HUES6 (cell line): ENCODE measurements at regions not wholly inside any gene's neighbourhood (a gene's known extent, or its start where the extent isn't known, plus 50 kb on each side); places are given as distances from the start of the nearest gene placed in this dataset.

Experiments used
- H3K27ac ChIP-seq: 2 replicates; pipeline ENCODE4 v1.7.0; 2013; ENCODE audit warnings: low read depth, mild to moderate bottlenecking, low read length, inconsistent platforms
- H3K27me3 ChIP-seq: 2 replicates; pipeline ENCODE4 v1.6.1; 2013; ENCODE audit warnings: low read length; ENCODE audit not compliant: control insufficient read depth, insufficient read depth
- H3K36me3 ChIP-seq: 2 replicates; pipeline ENCODE4 v1.6.1; 2013; ENCODE audit warnings: low read length; ENCODE audit not compliant: control insufficient read depth, insufficient read depth
- H3K4me1 ChIP-seq: 2 replicates; pipeline ENCODE4 v1.6.1; 2013; ENCODE audit warnings: low read length; ENCODE audit not compliant: control insufficient read depth, insufficient read depth
- H3K4me3 ChIP-seq: 2 replicates; pipeline ENCODE4 v1.5.1; 2013; ENCODE audit warnings: low read depth, low read length
- H3K9ac ChIP-seq: one replicate; pipeline ENCODE4 v1.6.1; 2013; ENCODE audit warnings: mild to moderate bottlenecking, low read length
- H3K9me3 ChIP-seq: 2 replicates; pipeline ENCODE4 v1.6.1; 2013; ENCODE audit warnings: low read depth, low read length; ENCODE audit not compliant: control insufficient read depth, insufficient read depth

DNA sequence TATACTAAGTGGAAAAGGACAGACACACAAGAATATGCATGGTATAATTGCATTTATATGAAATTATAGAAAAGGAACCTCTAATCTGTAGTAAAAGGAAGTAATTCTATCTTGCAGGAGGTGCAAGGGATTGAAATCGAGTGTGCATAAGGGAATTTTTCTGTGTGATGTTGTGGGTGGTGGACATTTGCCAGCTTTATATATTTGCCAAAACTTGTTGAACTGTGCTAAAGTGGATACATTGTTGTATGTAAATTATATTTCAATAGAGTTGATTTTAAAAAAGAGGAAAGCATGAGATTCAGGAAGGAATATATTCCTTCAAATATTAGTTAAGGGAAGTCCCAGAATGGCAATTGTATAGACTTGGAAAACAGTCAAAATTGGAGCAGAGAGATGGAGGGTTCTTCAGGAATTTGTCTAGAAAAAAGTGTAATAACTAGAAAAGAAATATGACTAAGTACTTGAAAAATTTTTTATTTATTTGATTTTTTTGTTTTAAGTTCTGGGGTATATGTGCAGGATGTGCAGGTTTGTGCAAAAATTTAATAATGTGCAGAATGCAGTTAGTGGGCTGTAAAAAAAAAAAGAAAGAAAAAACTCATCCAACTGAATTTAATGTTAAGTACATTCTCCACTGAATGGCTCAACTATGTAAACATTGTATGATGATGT, 96.1 kb downstream of the ARL4A start:
- Histone ChIP-seq H3K9ac (no peak overlapping the region), H3K36me3 (no peaks in the 10 kb centered on the region), H3K27me3 (no peaks in the 10 kb centered on the region), H3K4me1 (no peaks in the 10 kb centered on the region), H3K27ac (no peak overlapping the region), H3K9me3 (no peaks in the 10 kb centered on the region), H3K4me3 (no peak overlapping the region)

- no peak overlapping the region for H3K4me3 ChIP-seq
- H3K27me3 ChIP-seq, result no peaks in the 10 kb centered on the region
- no peak overlapping the region for H3K27ac ChIP-seq
Observed at GRCh38 chr7:12785473-12785872, 98.0 kb downstream of the ARL4A start.

GRCh38 chr7:12786494-12786893, 99.1 kb downstream of the ARL4A start:
- Histone ChIP-seq H3K27me3 (no peaks in the 10 kb centered on the region), H3K4me3 (no peak overlapping the region), H3K9me3 (no peaks in the 10 kb centered on the region), H3K27ac (no peak overlapping the region), H3K9ac (no peak overlapping the region), H3K36me3 (no peaks in the 10 kb centered on the region), H3K4me1 (no peaks in the 10 kb centered on the region)

More at GRCh38 chr7:12785473-12785872, 98.0 kb downstream of the ARL4A start:
- H3K36me3 ChIP-seq, result no peaks in the 10 kb centered on the region
- H3K4me1 ChIP-seq, result no peaks in the 10 kb centered on the region
- H3K9ac ChIP-seq, result no peak overlapping the region
- H3K9me3 ChIP-seq, result no peaks in the 10 kb centered on the region

DNA sequence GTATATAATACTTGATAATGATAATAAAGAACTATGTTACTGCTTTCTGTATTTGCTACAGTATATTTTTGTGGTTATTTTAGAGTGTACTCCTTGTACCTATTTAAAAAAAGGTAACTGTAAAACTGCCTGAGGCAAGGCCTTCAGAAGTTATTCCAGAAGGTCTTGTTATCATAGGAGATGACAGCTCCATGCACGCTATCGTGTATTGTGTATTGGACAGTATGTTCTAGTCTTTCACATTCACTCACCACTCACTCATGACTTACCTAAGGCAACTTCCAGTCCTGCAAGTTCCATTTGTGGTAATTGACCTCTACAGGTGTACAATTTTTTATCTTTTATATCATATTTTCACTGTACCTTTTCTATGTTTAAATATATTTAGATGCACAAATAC, 100.7 kb downstream of the ARL4A start:
- H3K4me1 ChIP-seq, result no peaks in the 10 kb centered on the region
- H3K27me3 ChIP-seq, result no peaks in the 10 kb centered on the region
- no peak overlapping the region for H3K4me3 ChIP-seq
- no peaks in the 10 kb centered on the region for H3K36me3 ChIP-seq
- no peaks in the 10 kb centered on the region for H3K9me3 ChIP-seq
- no peak overlapping the region for H3K9ac ChIP-seq
- no peak overlapping the region for H3K27ac ChIP-seq

DNA sequence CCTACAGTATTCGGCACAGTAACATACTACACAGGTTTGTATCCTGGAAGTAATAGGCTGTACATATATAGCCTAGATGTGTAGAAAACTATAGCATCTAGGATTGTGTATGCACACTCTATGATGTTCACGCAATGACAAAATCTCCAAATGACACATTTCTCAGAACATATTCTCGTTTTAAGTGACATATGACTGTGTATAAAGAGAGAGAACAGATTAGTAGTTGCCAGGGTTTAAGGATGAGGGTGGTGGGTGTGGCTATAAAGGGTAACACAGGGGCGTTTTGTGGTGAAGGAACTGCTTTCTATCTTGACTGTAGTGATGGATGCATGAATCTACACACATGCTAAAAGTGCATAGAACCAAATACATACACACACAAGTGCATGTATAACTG, 101.2 kb downstream of the ARL4A start:
- Histone ChIP-seq H3K4me1 (no peaks in the 10 kb centered on the region), H3K9me3 (no peaks in the 10 kb centered on the region), H3K36me3 (no peaks in the 10 kb centered on the region), H3K9ac (no peak overlapping the region), H3K27ac (no peak overlapping the region), H3K4me3 (no peak overlapping the region), H3K27me3 (no peaks in the 10 kb centered on the region)

DNA sequence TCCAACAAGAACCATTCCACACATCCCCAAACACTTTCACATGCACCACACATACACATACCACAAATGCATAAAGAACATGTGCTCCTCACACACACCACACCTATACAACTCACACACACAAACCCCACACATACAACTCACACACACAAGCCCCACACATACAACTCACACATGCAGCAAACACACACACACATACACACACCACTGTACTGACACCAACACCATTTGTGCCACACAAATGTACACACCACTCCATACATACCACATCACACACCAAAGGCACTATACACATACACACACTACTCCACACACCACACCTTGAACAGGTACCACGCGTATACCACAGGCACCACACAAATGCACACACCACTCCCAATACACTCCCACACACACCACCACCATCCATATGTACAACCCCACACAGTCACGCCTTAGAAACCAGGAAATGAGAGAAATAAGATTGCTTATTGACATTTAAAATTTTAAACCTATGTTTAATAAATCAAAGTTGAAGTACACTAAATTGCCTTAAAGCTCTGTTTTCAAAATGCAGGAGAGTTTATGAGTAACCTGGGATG, 107.4 kb downstream of the ARL4A start:
- no peak overlapping the region for H3K9ac ChIP-seq

GRCh38 chr7:12796397-12797127, 109.1 kb downstream of the ARL4A start:
- H3K36me3 ChIP-seq, result no peaks in the 10 kb centered on the region
- 0 out of 2 replicates have a peak, but pooled peaks cover 2% of the 10 kb centered on the region for H3K9me3 ChIP-seq
- no peaks in the 10 kb centered on the region for H3K27me3 ChIP-seq
- H3K4me3 ChIP-seq, result no peak overlapping the region
- H3K9ac ChIP-seq, result no peak overlapping the region
- H3K27ac ChIP-seq, result no peak overlapping the region
- H3K4me1 ChIP-seq, result no peaks in the 10 kb centered on the region

More for the DNA sequence above, 107.4 kb downstream of the ARL4A start:
- H3K4me1 ChIP-seq, result no peaks in the 10 kb centered on the region
- no peak overlapping the region for H3K4me3 ChIP-seq
- no peaks in the 10 kb centered on the region for H3K27me3 ChIP-seq
- H3K9me3 ChIP-seq, result 0 out of 2 replicates have a peak, but pooled peaks cover 2% of the 10 kb centered on the region
- no peak overlapping the region for H3K27ac ChIP-seq
- no peaks in the 10 kb centered on the region for H3K36me3 ChIP-seq

GRCh38 chr7:12800486-12800885, 113.1 kb downstream of the ARL4A start:
- H3K9ac ChIP-seq, result no peak overlapping the region

GRCh38 chr7:12801107-12801506, 113.7 kb downstream of the ARL4A start:
- H3K9me3 ChIP-seq, result no peaks in the 10 kb centered on the region
- H3K4me1 ChIP-seq, result peaks cover 10% of the 10 kb centered on the region; the same call in 1 of the 2 replicates
- no peak overlapping the region for H3K9ac ChIP-seq
- H3K27me3 ChIP-seq, result no peaks in the 10 kb centered on the region
- no peak overlapping the region for H3K4me3 ChIP-seq
- no peak overlapping the region for H3K27ac ChIP-seq
- no peaks in the 10 kb centered on the region for H3K36me3 ChIP-seq

More at GRCh38 chr7:12800486-12800885, 113.1 kb downstream of the ARL4A start:
- H3K36me3 ChIP-seq, result no peaks in the 10 kb centered on the region
- no peak overlapping the region for H3K27ac ChIP-seq
- H3K4me3 ChIP-seq, result no peak overlapping the region
- H3K27me3 ChIP-seq, result no peaks in the 10 kb centered on the region
- no peaks in the 10 kb centered on the region for H3K9me3 ChIP-seq
- peaks cover 7% of the 10 kb centered on the region; the same call in 1 of the 2 replicates for H3K4me1 ChIP-seq

DNA sequence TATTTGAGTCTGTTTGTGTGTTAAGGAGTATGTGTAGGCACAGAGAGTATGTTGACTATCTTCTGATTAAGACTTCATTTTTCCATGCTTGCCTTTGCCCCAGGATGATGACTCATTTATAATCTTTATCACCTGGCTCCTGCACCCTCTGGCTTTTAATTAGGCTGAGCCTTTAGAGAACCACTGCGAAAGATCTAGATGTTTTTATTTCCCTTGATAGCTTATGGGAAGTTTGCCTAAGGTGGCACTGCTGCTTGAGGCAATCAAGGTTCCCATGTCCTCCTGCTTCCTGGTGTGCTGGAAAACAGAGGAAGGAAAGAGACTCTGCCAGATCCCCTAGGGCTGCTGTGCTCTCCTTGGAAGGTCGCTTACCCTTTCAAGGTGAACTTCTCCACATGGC, 114.6 kb downstream of the ARL4A start:
- no peaks in the 10 kb centered on the region for H3K9me3 ChIP-seq
- no peak overlapping the region for H3K27ac ChIP-seq
- no peaks in the 10 kb centered on the region for H3K27me3 ChIP-seq
- H3K4me3 ChIP-seq, result no peak overlapping the region
- H3K9ac ChIP-seq, result no peak overlapping the region
- peaks cover 10% of the 10 kb centered on the region; the same call in 1 of the 2 replicates for H3K4me1 ChIP-seq
- H3K36me3 ChIP-seq, result no peaks in the 10 kb centered on the region

GRCh38 chr7:12803542-12803941, 116.1 kb downstream of the ARL4A start:
- H3K27ac ChIP-seq, result no peak overlapping the region
- no peak overlapping the region for H3K9ac ChIP-seq
- H3K27me3 ChIP-seq, result no peaks in the 10 kb centered on the region
- H3K36me3 ChIP-seq, result no peaks in the 10 kb centered on the region
- peaks cover 10% of the 10 kb centered on the region; the same call in 1 of the 2 replicates for H3K4me1 ChIP-seq
- H3K9me3 ChIP-seq, result no peaks in the 10 kb centered on the region
- no peak overlapping the region for H3K4me3 ChIP-seq
